H9 (cell line): ENCODE measurements at regions not wholly inside any gene's neighbourhood (a gene's known extent, or its start where the extent isn't known, plus 50 kb on each side); places are given as distances from the start of the nearest gene placed in this dataset.

Source experiments
- DNase-seq: peaks from one replicate; pipeline ENCODE4 v3.0.0-alpha.2; 2017
- H2AFZ ChIP-seq: one replicate; pipeline ENCODE4 v1.6.1; 2013; ENCODE audit warnings: mild to moderate bottlenecking, low read length, control low read depth, moderate library complexity
- H2AK5ac ChIP-seq: 2 replicates; pipeline ENCODE4 v1.6.1; 2013; ENCODE audit warnings: low read length, control low read depth, mixed read lengths; ENCODE audit not compliant: insufficient read length
- H2BK120ac ChIP-seq: one replicate; pipeline ENCODE4 v1.6.1; 2013; ENCODE audit warnings: low read depth, mild to moderate bottlenecking, low read length, control low read depth, inconsistent platforms; ENCODE audit not compliant: poor library complexity, severe bottlenecking
- H2BK12ac ChIP-seq: 2 replicates; pipeline ENCODE4 v1.6.1; 2013; ENCODE audit warnings: low read length, control low read depth, mixed read lengths, low read depth; ENCODE audit not compliant: insufficient read length
- H2BK15ac ChIP-seq: 2 replicates; pipeline ENCODE4 v1.6.1; 2013; ENCODE audit warnings: low read depth, low read length, control low read depth
- H2BK20ac ChIP-seq: one replicate; pipeline ENCODE4 v1.6.1; 2013; ENCODE audit warnings: low read depth, mild to moderate bottlenecking, low read length, control low read depth, inconsistent platforms; ENCODE audit not compliant: poor library complexity, severe bottlenecking
- H2BK5ac ChIP-seq: 2 replicates; pipeline ENCODE4 v1.6.1; 2013; ENCODE audit warnings: low read length, control low read depth, mixed read lengths; ENCODE audit not compliant: insufficient read length
- H3K14ac ChIP-seq: 2 replicates; pipeline ENCODE4 v1.6.1; 2013; ENCODE audit warnings: low read length, control low read depth; ENCODE audit not compliant: insufficient read depth
- H3K18ac ChIP-seq: 2 replicates; pipeline ENCODE4 v1.6.1; 2013; ENCODE audit warnings: low read depth, mild to moderate bottlenecking, mixed read lengths, low read length, control low read depth; ENCODE audit not compliant: insufficient read length
- H3K23ac ChIP-seq: 2 replicates; pipeline ENCODE4 v1.6.1; 2013; ENCODE audit warnings: low read length, control low read depth, mixed read lengths, low read depth; ENCODE audit not compliant: insufficient read length
- H3K23me2 ChIP-seq: 2 replicates; pipeline ENCODE4 v1.6.1; 2013; ENCODE audit warnings: low read depth, mild to moderate bottlenecking, mixed read lengths, low read length, control low read depth; ENCODE audit not compliant: insufficient read length, poor library complexity, severe bottlenecking
- H3K27ac ChIP-seq: 2 replicates; pipeline ENCODE4 v1.5.1; 2013; ENCODE audit warnings: low read length, control low read depth, mixed read lengths, low read depth; ENCODE audit not compliant: insufficient read length
- H3K27me3 ChIP-seq: 2 replicates; pipeline ENCODE4 v1.6.1; 2013; ENCODE audit warnings: low read length, control low read depth, inconsistent platforms; ENCODE audit not compliant: insufficient read depth
- H3K4ac ChIP-seq: 2 replicates; pipeline ENCODE4 v1.6.1; 2013; ENCODE audit warnings: low read depth, mild to moderate bottlenecking, control low read depth, inconsistent platforms, low read length, moderate library complexity
- H3K4me1 ChIP-seq: 2 replicates; pipeline ENCODE4 v1.6.1; 2013; ENCODE audit warnings: low read length, control low read depth, inconsistent platforms; ENCODE audit not compliant: insufficient read depth
- H3K4me2 ChIP-seq: 2 replicates; pipeline ENCODE4 v1.6.1; 2013; ENCODE audit warnings: low read length, control low read depth, mixed read lengths; ENCODE audit not compliant: insufficient read length, insufficient read depth
- H3K56ac ChIP-seq: 2 replicates; pipeline ENCODE4 v1.6.1; 2013; ENCODE audit warnings: low read depth, mild to moderate bottlenecking, mixed read lengths, low read length, control low read depth; ENCODE audit not compliant: insufficient read length
- H3K79me1 ChIP-seq: 2 replicates; pipeline ENCODE4 v1.6.1; 2013; ENCODE audit warnings: low read depth, mild to moderate bottlenecking, moderate library complexity, low read length, control low read depth, inconsistent platforms; ENCODE audit not compliant: insufficient read depth, poor library complexity, severe bottlenecking
- H3K79me2 ChIP-seq: 2 replicates; pipeline ENCODE4 v1.6.1; 2013; ENCODE audit warnings: low read length, control low read depth, inconsistent platforms; ENCODE audit not compliant: insufficient read depth
- H3K9ac ChIP-seq: 2 replicates; pipeline ENCODE4 v1.6.1; 2013; ENCODE audit warnings: low read length, control low read depth, mixed read lengths; ENCODE audit not compliant: insufficient read length; ENCODE audit errors: extremely low read depth
- H3K9me3 ChIP-seq: one replicate; pipeline ENCODE4 v1.6.1; 2013; ENCODE audit warnings: low read depth, low read length, inconsistent platforms; ENCODE audit not compliant: control insufficient read depth
- H3T11ph ChIP-seq: one replicate; pipeline ENCODE4 v1.6.1; 2013; ENCODE audit warnings: mild to moderate bottlenecking, low read length, control low read depth, inconsistent platforms
- H4K20me1 ChIP-seq: one replicate; pipeline ENCODE4 v1.6.1; 2013; ENCODE audit not compliant: control insufficient read depth, insufficient read length, insufficient read depth
- H4K5ac ChIP-seq: 2 replicates; pipeline ENCODE4 v1.6.1; 2013; ENCODE audit warnings: low read depth, mild to moderate bottlenecking, mixed read lengths, low read length, control low read depth; ENCODE audit not compliant: insufficient read length
- H4K8ac ChIP-seq: replicated peaks from 2 replicates; pipeline ENCODE4 v1.6.1; 2013; ENCODE audit warnings: low read length, control low read depth, mixed read lengths, low read depth; ENCODE audit not compliant: insufficient read length
- H4K91ac ChIP-seq: 2 replicates; pipeline ENCODE4 v1.6.1; 2013; ENCODE audit warnings: low read depth, mild to moderate bottlenecking, moderate library complexity, mixed read lengths, low read length, control low read depth; ENCODE audit not compliant: insufficient read length
- H3K27ac Mint-ChIP-seq, 3 experiments: 2 replicates in 2 of 3; 3 replicates in 1 of 3; pipeline ENCODE4 v1.8.0; 2020 to 2021; ENCODE audit warnings: mixed read lengths in 3 of 3, mild to moderate bottlenecking in 1 of 3, moderate library complexity in 1 of 3
- H3K27me3 Mint-ChIP-seq: 2 replicates; pipeline ENCODE4 v1.8.0; 2021; ENCODE audit warnings: low read depth, mild to moderate bottlenecking, moderate library complexity, mixed read lengths
- H3K36me3 Mint-ChIP-seq, 3 experiments: 2 replicates in 2 of 3; 3 replicates in 1 of 3; pipeline ENCODE4 v1.8.0; 2020 to 2021; ENCODE audit warnings: low read depth in 3 of 3, mixed read lengths in 3 of 3; ENCODE audit not compliant: insufficient read depth in 1 of 3
- H3K4me1 Mint-ChIP-seq, 2 experiments: 2 replicates each; pipeline ENCODE4 v1.8.0; 2020; ENCODE audit warnings: mixed read lengths in 2 of 2
- H3K4me3 Mint-ChIP-seq, 2 experiments: 2 replicates in 1 of 2; 3 replicates in 1 of 2; pipeline ENCODE4 v1.8.0; 2020 to 2021; ENCODE audit warnings: mild to moderate bottlenecking in 2 of 2, mixed read lengths in 2 of 2, moderate library complexity in 1 of 2
- H3K9me3 Mint-ChIP-seq, 2 experiments: 2 replicates in 1 of 2; 3 replicates in 1 of 2; pipeline ENCODE4 v1.8.0; 2020; ENCODE audit warnings: mild to moderate bottlenecking in 2 of 2, mixed read lengths in 2 of 2, moderate library complexity in 1 of 2
- WGBS: extraction: QIAGEN DNeasy Blood & Tissue Kit; methylation state at CpG from one replicate; pipeline ENCODE4 v1.1.7; 2013; ENCODE audit warnings: missing lambda C conversion rate, low lambda C conversion rate, mixed read lengths; ENCODE audit not compliant: insufficient read length; ENCODE audit errors: extremely low coverage; 5-methylcytosine and 5-hydroxymethylcytosine counted together
- TF ChIP-seq, protein P1 (sequence below): fragments of 200-600 bp; sonication (generic); conservative IDR thresholded peaks from 3 replicates; pipeline ENCODE4 v1.8.0; 2021; ENCODE audit warnings: antibody characterized with exemption, mild to moderate bottlenecking

DNA sequence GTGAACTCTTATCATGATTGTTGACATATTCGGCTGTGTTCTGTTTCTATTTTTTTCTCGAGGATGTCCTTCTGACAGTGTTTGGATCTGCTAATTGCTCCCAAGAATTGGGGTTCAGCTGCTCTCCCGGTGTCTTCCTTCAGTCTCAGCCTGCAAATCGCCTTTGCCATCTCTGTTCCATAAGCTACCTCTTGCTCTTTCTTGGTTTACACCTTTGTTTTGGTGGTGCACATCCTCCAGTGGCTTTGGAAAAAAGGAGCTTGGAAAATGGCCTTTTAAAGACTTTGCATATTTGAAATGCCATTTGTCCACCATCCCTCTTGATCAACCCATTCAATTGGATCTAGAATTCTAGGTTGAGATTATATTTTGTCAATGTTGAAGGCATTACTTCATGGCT is 137.2 kb downstream of the URI1 start:
- no CpG with 5 or more reads among the region's 4 CpGs for WGBS
- TF ChIP-seq, protein P1, sequence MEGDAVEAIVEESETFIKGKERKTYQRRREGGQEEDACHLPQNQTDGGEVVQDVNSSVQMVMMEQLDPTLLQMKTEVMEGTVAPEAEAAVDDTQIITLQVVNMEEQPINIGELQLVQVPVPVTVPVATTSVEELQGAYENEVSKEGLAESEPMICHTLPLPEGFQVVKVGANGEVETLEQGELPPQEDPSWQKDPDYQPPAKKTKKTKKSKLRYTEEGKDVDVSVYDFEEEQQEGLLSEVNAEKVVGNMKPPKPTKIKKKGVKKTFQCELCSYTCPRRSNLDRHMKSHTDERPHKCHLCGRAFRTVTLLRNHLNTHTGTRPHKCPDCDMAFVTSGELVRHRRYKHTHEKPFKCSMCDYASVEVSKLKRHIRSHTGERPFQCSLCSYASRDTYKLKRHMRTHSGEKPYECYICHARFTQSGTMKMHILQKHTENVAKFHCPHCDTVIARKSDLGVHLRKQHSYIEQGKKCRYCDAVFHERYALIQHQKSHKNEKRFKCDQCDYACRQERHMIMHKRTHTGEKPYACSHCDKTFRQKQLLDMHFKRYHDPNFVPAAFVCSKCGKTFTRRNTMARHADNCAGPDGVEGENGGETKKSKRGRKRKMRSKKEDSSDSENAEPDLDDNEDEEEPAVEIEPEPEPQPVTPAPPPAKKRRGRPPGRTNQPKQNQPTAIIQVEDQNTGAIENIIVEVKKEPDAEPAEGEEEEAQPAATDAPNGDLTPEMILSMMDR = no peak
- peaks cover 2 to 8% of the 10 kb centered on the region in 2 experiments; a peak in 4 of 5 replicates for H3K9me3 Mint-ChIP-seq

More for the DNA sequence above, 137.2 kb downstream of the URI1 start:
- no peak overlapping the region for H4K8ac ChIP-seq
- no peak overlapping the region for H3T11ph ChIP-seq
- H3K9me3 ChIP-seq = no peaks in the 10 kb centered on the region
- no peak overlapping the region for H4K91ac ChIP-seq
- H4K20me1 ChIP-seq = no peaks in the 10 kb centered on the region
- no peak overlapping the region for H3K9ac ChIP-seq
- H3K27ac ChIP-seq = no peak overlapping the region
- H3K4me1 ChIP-seq = no peaks in the 10 kb centered on the region
- no peak overlapping the region for H3K56ac ChIP-seq
- H3K36me3 Mint-ChIP-seq = no peaks in the 10 kb centered on the region; a peak in 1 of 7 replicates
- no peak overlapping the region for H4K5ac ChIP-seq
- H3K23me2 ChIP-seq = no peaks in the 10 kb centered on the region
- H2BK20ac ChIP-seq = no peak overlapping the region
- H2BK15ac ChIP-seq = no peak overlapping the region
- H3K14ac ChIP-seq = no peak overlapping the region
- no peak overlapping the region for H3K4me3 Mint-ChIP-seq
- H2AFZ ChIP-seq = no peak overlapping the region
- H3K79me1 ChIP-seq = no peaks in the 10 kb centered on the region
- H3K4me1 Mint-ChIP-seq = peaks cover 2 to 5% of the 10 kb centered on the region in 2 experiments; a peak in 3 of 4 replicates
- H2AK5ac ChIP-seq = no peak overlapping the region
- H3K23ac ChIP-seq = no peak overlapping the region
- no peak overlapping the region for H3K4me2 ChIP-seq
- no peak overlapping the region for H2BK120ac ChIP-seq
- no peak for DNase-seq
- H3K79me2 ChIP-seq = no peaks in the 10 kb centered on the region
- H2BK12ac ChIP-seq = no peak overlapping the region
- peaks cover 4% of the 10 kb centered on the region for H3K27me3 Mint-ChIP-seq
- H2BK5ac ChIP-seq = no peak overlapping the region
- H3K27ac Mint-ChIP-seq = no peak overlapping the region
- H3K27me3 ChIP-seq = no peaks in the 10 kb centered on the region
- H3K4ac ChIP-seq = no peak overlapping the region
- H3K18ac ChIP-seq = no peak overlapping the region
